Upper lobe of right lung (tissue), 1 donor: ENCODE measurements at regions not wholly inside any gene's neighbourhood (a gene's known extent, or its start where the extent isn't known, plus 50 kb on each side); places are given as distances from the start of the nearest gene placed in this dataset.

Source experiments
- ATAC-seq: fragments of 200-7000 bp; cut with Tn5 transposase; one replicate; pipeline ENCODE4 v1.9.1; 2020; ENCODE audit warnings: mild to moderate bottlenecking, moderate library complexity
- DNase-seq: peaks from one replicate; pipeline ENCODE4 v3.0.0-alpha.2; 2020
- H3K27ac ChIP-seq: fragments of 200-600 bp; one replicate; pipeline ENCODE4 v1.8.0; 2022
- H3K27me3 ChIP-seq: fragments of 200-600 bp; one replicate; pipeline ENCODE4 v1.8.0; 2022; ENCODE audit warnings: mild to moderate bottlenecking
- H3K36me3 ChIP-seq: fragments of 200-600 bp; one replicate; pipeline ENCODE4 v1.8.0; 2022
- H3K4me1 ChIP-seq: fragments of 200-600 bp; one replicate; pipeline ENCODE4 v1.8.0; 2022
- H3K4me3 ChIP-seq: fragments of 200-600 bp; one replicate; pipeline ENCODE4 v1.8.0; 2022; ENCODE audit warnings: mild to moderate bottlenecking
- H3K9me3 ChIP-seq: fragments of 200-600 bp; one replicate; pipeline ENCODE4 v1.8.0; 2022
- CTCF ChIP-seq: fragments of 200-600 bp; IDR thresholded peaks from one replicate; pipeline ENCODE4 v1.8.0; 2022; ENCODE audit warnings: antibody characterized with exemption
- intact Hi-C: fragments of 100-400 bp; cut with DNase I; formaldehyde crosslinking; loops from one replicate; pipeline ENCODE4 v1.11.0; 2022
- donor health status: DM: no; HTN: yes; CAD: no; lungs with severe emphysema.

GRCh38 chr5:58357799-58358500 is 101.9 kb downstream of the PLK2 start:
- no peak for TF ChIP-seq CTCF
- DNase-seq: no peak
- no peaks in the 10 kb centered on the region for H3K36me3 ChIP-seq
- H3K27ac ChIP-seq: no peak overlapping the region
- no peak overlapping the region for H3K4me3 ChIP-seq
- intact Hi-C loops: no loop called here
- no peak for ATAC-seq
- no peaks in the 10 kb centered on the region for H3K4me1 ChIP-seq
- H3K9me3 ChIP-seq: no peaks in the 10 kb centered on the region
- H3K27me3 ChIP-seq: no peaks in the 10 kb centered on the region

- ATAC-seq: no peak
- Histone ChIP-seq H3K4me3 (no peak overlapping the region), H3K27me3 (no peaks in the 10 kb centered on the region), H3K36me3 (no peaks in the 10 kb centered on the region), H3K9me3 (no peaks in the 10 kb centered on the region), H3K27ac (no peak overlapping the region), H3K4me1 (no peaks in the 10 kb centered on the region)
- no peak for DNase-seq
- TF ChIP-seq CTCF: no peak
- intact Hi-C loops: no loop called here
Measured at GRCh38 chr5:58357121-58357520, 102.8 kb downstream of the PLK2 start.

- H3K36me3 ChIP-seq: no peaks in the 10 kb centered on the region
- H3K4me1 ChIP-seq: no peaks in the 10 kb centered on the region
- intact Hi-C loops: no loop called here
- H3K27ac ChIP-seq: no peak overlapping the region
- no peaks in the 10 kb centered on the region for H3K9me3 ChIP-seq
- no peaks in the 10 kb centered on the region for H3K27me3 ChIP-seq
- H3K4me3 ChIP-seq: no peak overlapping the region
- ATAC-seq: no peak
- no peak for TF ChIP-seq CTCF
- no peak for DNase-seq
Measured at GRCh38 chr5:58356662-58357061, 103.2 kb downstream of the PLK2 start.

GRCh38 chr5:58354827-58355226 is 105.1 kb downstream of the PLK2 start:
- no peaks in the 10 kb centered on the region for H3K4me1 ChIP-seq
- H3K4me3 ChIP-seq: no peak overlapping the region
- no peak for ATAC-seq
- H3K36me3 ChIP-seq: no peaks in the 10 kb centered on the region
- no peak overlapping the region for H3K27ac ChIP-seq
- H3K27me3 ChIP-seq: no peaks in the 10 kb centered on the region
- no peak for TF ChIP-seq CTCF
- no peak for DNase-seq
- intact Hi-C loops: no loop called here
- no peaks in the 10 kb centered on the region for H3K9me3 ChIP-seq

- Histone ChIP-seq H3K27me3 (no peaks in the 10 kb centered on the region), H3K27ac (no peak overlapping the region), H3K36me3 (no peaks in the 10 kb centered on the region), H3K4me3 (no peak overlapping the region), H3K9me3 (no peaks in the 10 kb centered on the region), H3K4me1 (no peaks in the 10 kb centered on the region)
- DNase-seq (no peak), ATAC-seq (no peak)
- TF ChIP-seq CTCF: no peak
- intact Hi-C loops: no loop called here
Measured at GRCh38 chr5:58353992-58354391, 105.9 kb downstream of the PLK2 start.

- no peak for TF ChIP-seq CTCF
- Histone ChIP-seq H3K36me3 (no peaks in the 10 kb centered on the region), H3K4me3 (no peak overlapping the region), H3K27ac (no peak overlapping the region), H3K4me1 (no peaks in the 10 kb centered on the region), H3K27me3 (no peaks in the 10 kb centered on the region), H3K9me3 (no peaks in the 10 kb centered on the region)
- intact Hi-C loops: no loop called here
- no peak for ATAC-seq
- no peak for DNase-seq
Measured at GRCh38 chr5:58351190-58351589, 108.7 kb downstream of the PLK2 start.
